Embryonic facial prominence (tissue), 1 donor: ENCODE measurements at regions not wholly inside any gene's neighbourhood (a gene's known extent, or its start where the extent isn't known, plus 50 kb on each side); places are given as distances from the start of the nearest gene placed in this dataset.

ENCODE experiments used
- DNase-seq: peaks from one replicate; pipeline ENCODE4 v3.0.0-alpha.2; 2016; ENCODE audit errors: extremely low spot score

- no peak for DNase-seq
Measured at GRCh38 chr13:105255472-105255871, 1280.0 kb downstream of the EFNB2 start.

GRCh38 chr13:105251293-105251692 is 1284.2 kb downstream of the EFNB2 start:
- DNase-seq = no peak

- DNase-seq = no peak
Measured at GRCh38 chr13:105247830-105248229, 1287.6 kb downstream of the EFNB2 start.

- no peak for DNase-seq
Measured at GRCh38 chr13:105240371-105240770, 1295.1 kb downstream of the EFNB2 start.

GRCh38 chr13:105232439-105232838 is 1303.0 kb downstream of the EFNB2 start:
- DNase-seq = no peak

- DNase-seq = no peak
Measured at GRCh38 chr13:105232006-105232405, 1303.5 kb downstream of the EFNB2 start.

GRCh38 chr13:105231579-105231978 is 1303.9 kb downstream of the EFNB2 start:
- no peak for DNase-seq

- no peak for DNase-seq
Measured at GRCh38 chr13:105220881-105221280, 1314.6 kb downstream of the EFNB2 start.

- DNase-seq = no peak
Measured at GRCh38 chr13:105220063-105220462, 1315.4 kb downstream of the EFNB2 start.

- no peak for DNase-seq
Measured at GRCh38 chr13:105219651-105220050, 1315.8 kb downstream of the EFNB2 start.

- no peak for DNase-seq
Measured at GRCh38 chr13:105213512-105213911, 1322.0 kb downstream of the EFNB2 start.

GRCh38 chr13:105207572-105208293 is 1327.7 kb downstream of the EFNB2 start:
- DNase-seq = peak; percentile 45

- no peak for DNase-seq
Measured at GRCh38 chr13:105202354-105202753, 1333.1 kb downstream of the EFNB2 start.

- DNase-seq = no peak
Measured at GRCh38 chr13:105201351-105201750, 1334.1 kb downstream of the EFNB2 start.

GRCh38 chr13:105200181-105200580 is 1335.3 kb downstream of the EFNB2 start:
- DNase-seq = no peak

- no peak for DNase-seq
Measured at GRCh38 chr13:105196052-105196451, 1339.4 kb downstream of the EFNB2 start.

- no peak for DNase-seq
Measured at GRCh38 chr13:105193026-105193425, 1342.4 kb downstream of the EFNB2 start.

- DNase-seq = no peak
Measured at GRCh38 chr13:105184201-105184600, 1351.3 kb downstream of the EFNB2 start.

- no peak for DNase-seq
Measured at GRCh38 chr13:105177265-105177900, 1358.1 kb downstream of the EFNB2 start.

GRCh38 chr13:105170438-105170837 is 1365.0 kb downstream of the EFNB2 start:
- DNase-seq = no peak

- DNase-seq = no peak
Measured at GRCh38 chr13:105168295-105168694, 1367.2 kb downstream of the EFNB2 start.

GRCh38 chr13:105167385-105167784 is 1368.1 kb downstream of the EFNB2 start:
- DNase-seq = no peak

GRCh38 chr13:105165449-105166125 is 1369.9 kb downstream of the EFNB2 start:
- no peak for DNase-seq
